CD4-positive, alpha-beta T cell (primary cell): ENCODE measurements at regions not wholly inside any gene's neighbourhood (a gene's known extent, or its start where the extent isn't known, plus 50 kb on each side); places are given as distances from the start of the nearest gene placed in this dataset.

ENCODE experiments used
- ATAC-seq: fragments of 200-7000 bp; cut with Tn5 transposase; one replicate; pipeline ENCODE4 v1.10.0; 2022; ENCODE audit warnings: mild to moderate bottlenecking; ENCODE audit not compliant: poor library complexity
- CTCF ChIA-PET: fragments of 350-600 bp; sonication (Branson Sonifier 250); formaldehyde crosslinking; loops from one replicate; lab custom pipeline; 2021; ENCODE audit warnings: antibody characterized with exemption, inconsistent platforms; lab: Charles Lee
- POLR2A ChIA-PET: fragments of 350-600 bp; sonication (Branson Sonifier 250); formaldehyde crosslinking; loops from one replicate; lab custom pipeline; 2021; ENCODE audit warnings: antibody characterized with exemption, inconsistent platforms; lab: Charles Lee
- DNase-seq, 14 experiments: peaks; one replicate each; pipeline ENCODE4 v3.0.0-alpha.2; 2013 to 2020; ENCODE audit warnings: mixed read lengths in 2 of 14
- H3K27ac ChIP-seq, 2 donors: one replicate each; pipeline versions ENCODE4 v1.5.1 to v1.7.0; 2013; ENCODE audit warnings: low read length in 2 of 2, low read depth in 1 of 2, mild to moderate bottlenecking in 1 of 2
- H3K27me3 ChIP-seq, 2 experiments: 1 replicate in 1 of 2; 2 replicates in 1 of 2; pipeline versions ENCODE4 v1.6.1 to v1.7.0; 2013; ENCODE audit warnings: low read length in 2 of 2, control low read depth in 1 of 2, mild to moderate bottlenecking in 1 of 2, moderate library complexity in 1 of 2; ENCODE audit not compliant: insufficient read depth in 2 of 2, control insufficient read depth in 1 of 2
- H3K36me3 ChIP-seq: one replicate; pipeline ENCODE4 v1.6.1; 2013; ENCODE audit warnings: low read length, control low read depth; ENCODE audit not compliant: insufficient read depth
- H3K4me1 ChIP-seq: one replicate; pipeline ENCODE4 v1.6.1; 2013; ENCODE audit warnings: low read length, control low read depth; ENCODE audit not compliant: insufficient read depth
- H3K4me3 ChIP-seq: one replicate; pipeline ENCODE4 v1.5.1; 2013; ENCODE audit warnings: mild to moderate bottlenecking, low read length, moderate library complexity
- H3K9me3 ChIP-seq, 2 experiments: 1 replicate in 1 of 2; 2 replicates in 1 of 2; pipeline versions ENCODE4 v1.6.1 to v1.7.0; 2013; ENCODE audit warnings: low read length in 2 of 2, mild to moderate bottlenecking in 2 of 2, control low read depth in 1 of 2, moderate library complexity in 1 of 2; ENCODE audit not compliant: control insufficient read depth in 1 of 2, insufficient read depth in 1 of 2
- H3K27ac Mint-ChIP-seq: one replicate; pipeline ENCODE4 v1.8.0; 2020; ENCODE audit warnings: mixed read lengths
- H3K27me3 Mint-ChIP-seq: one replicate; pipeline ENCODE4 v1.8.0; 2021; ENCODE audit warnings: mixed read lengths
- H3K36me3 Mint-ChIP-seq: one replicate; pipeline ENCODE4 v1.8.0; 2021; ENCODE audit warnings: low read depth, mixed read lengths
- H3K4me1 Mint-ChIP-seq: one replicate; pipeline ENCODE4 v1.8.0; 2021; ENCODE audit warnings: low read depth, mixed read lengths
- H3K4me3 Mint-ChIP-seq: one replicate; pipeline ENCODE4 v1.8.0; 2020; ENCODE audit warnings: mild to moderate bottlenecking, mixed read lengths
- H3K9me3 Mint-ChIP-seq: one replicate; pipeline ENCODE4 v1.8.0; 2020; ENCODE audit warnings: mixed read lengths
- intact Hi-C, 2 experiments: fragments of 100-400 bp; cut with DNase I in 1 of 2; cut with micrococcal nuclease in 1 of 2; formaldehyde crosslinking; loops; one replicate each; pipeline versions ENCODE4 v1.15.1 to v1.9.0; 2023 to 2025; cut with DNase I, micrococcal nuclease
- TF ChIP-seq, protein P1 (sequence below): fragments of 200-600 bp; IDR thresholded peaks from one replicate; pipeline ENCODE4 v1.8.0; 2022; ENCODE audit warnings: antibody characterized with exemption, mild to moderate bottlenecking

GRCh38 chr4:96744676-96745075 is 904.8 kb downstream of the PDHA2 start:
- H3K9me3 ChIP-seq, result peaks cover 0 to 9% of the 10 kb centered on the region in 2 experiments
- POLR2A ChIA-PET, result no interaction called here

DNA sequence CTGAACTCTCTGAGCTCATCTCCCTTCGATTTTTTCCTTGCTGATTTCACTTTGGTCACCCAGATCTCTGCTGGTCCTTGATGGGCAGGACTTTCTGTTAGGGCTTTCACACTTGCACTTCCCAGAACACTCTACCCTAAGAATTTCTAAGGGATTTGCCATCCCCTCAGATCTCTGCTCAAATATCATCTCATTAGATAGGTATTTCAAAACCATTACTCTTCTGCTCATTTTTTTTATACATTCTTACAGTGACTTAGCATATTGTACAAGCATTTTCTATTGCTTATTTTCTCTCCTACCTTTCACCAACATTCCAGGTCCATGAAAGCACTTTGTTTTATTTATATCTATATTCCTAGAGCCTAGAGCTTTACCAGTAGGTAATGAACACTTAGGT is 913.3 kb downstream of the PDHA2 start:
- H3K27me3 Mint-ChIP-seq, result no peaks in the 10 kb centered on the region
- no peak overlapping the region for H3K27ac ChIP-seq
- no peak overlapping the region for H3K4me3 ChIP-seq
- no peaks in the 10 kb centered on the region for H3K4me1 Mint-ChIP-seq
- ChIA-PET POLR2A (interaction anchor here (0.7 kb wide), 1 partner anchor 1190 kb away, joined by 3 read pairs; no protein-coding TSS in a partner anchor), CTCF (no interaction called here)
- no peaks in the 10 kb centered on the region for H3K36me3 ChIP-seq
- ATAC-seq, result no peak
- TF ChIP-seq, protein P1, sequence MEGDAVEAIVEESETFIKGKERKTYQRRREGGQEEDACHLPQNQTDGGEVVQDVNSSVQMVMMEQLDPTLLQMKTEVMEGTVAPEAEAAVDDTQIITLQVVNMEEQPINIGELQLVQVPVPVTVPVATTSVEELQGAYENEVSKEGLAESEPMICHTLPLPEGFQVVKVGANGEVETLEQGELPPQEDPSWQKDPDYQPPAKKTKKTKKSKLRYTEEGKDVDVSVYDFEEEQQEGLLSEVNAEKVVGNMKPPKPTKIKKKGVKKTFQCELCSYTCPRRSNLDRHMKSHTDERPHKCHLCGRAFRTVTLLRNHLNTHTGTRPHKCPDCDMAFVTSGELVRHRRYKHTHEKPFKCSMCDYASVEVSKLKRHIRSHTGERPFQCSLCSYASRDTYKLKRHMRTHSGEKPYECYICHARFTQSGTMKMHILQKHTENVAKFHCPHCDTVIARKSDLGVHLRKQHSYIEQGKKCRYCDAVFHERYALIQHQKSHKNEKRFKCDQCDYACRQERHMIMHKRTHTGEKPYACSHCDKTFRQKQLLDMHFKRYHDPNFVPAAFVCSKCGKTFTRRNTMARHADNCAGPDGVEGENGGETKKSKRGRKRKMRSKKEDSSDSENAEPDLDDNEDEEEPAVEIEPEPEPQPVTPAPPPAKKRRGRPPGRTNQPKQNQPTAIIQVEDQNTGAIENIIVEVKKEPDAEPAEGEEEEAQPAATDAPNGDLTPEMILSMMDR, result no peak
- H3K27ac Mint-ChIP-seq, result no peak overlapping the region
- no peak for DNase-seq
- H3K4me3 Mint-ChIP-seq, result no peak overlapping the region
- intact Hi-C loops, result no loop called here
- H3K9me3 ChIP-seq, result no peaks in the 10 kb centered on the region
- no peaks in the 10 kb centered on the region for H3K27me3 ChIP-seq
- H3K36me3 Mint-ChIP-seq, result no peaks in the 10 kb centered on the region
- H3K4me1 ChIP-seq, result no peaks in the 10 kb centered on the region
- H3K9me3 Mint-ChIP-seq, result peaks cover 10% of the 10 kb centered on the region

More at GRCh38 chr4:96744676-96745075, 904.8 kb downstream of the PDHA2 start:
- H3K4me1 ChIP-seq, result no peaks in the 10 kb centered on the region
- Mint-ChIP-seq H3K27me3 (no peaks in the 10 kb centered on the region), H3K4me1 (no peaks in the 10 kb centered on the region), H3K4me3 (no peak overlapping the region), H3K36me3 (no peaks in the 10 kb centered on the region), H3K27ac (no peak overlapping the region), H3K9me3 (peaks cover under 1% of the 10 kb centered on the region)
- CTCF ChIA-PET, result interaction anchor here (0.7 kb wide), 1 partner anchor 149 kb away, joined by 3 read pairs; no protein-coding TSS in a partner anchor
- DNase-seq (no peak), ATAC-seq (no peak)
- H3K27ac ChIP-seq, result no peak overlapping the region
- intact Hi-C loops, result no loop called here
- H3K27me3 ChIP-seq, result no peaks in the 10 kb centered on the region
- TF ChIP-seq, protein P1, result no peak
- no peak overlapping the region for H3K4me3 ChIP-seq
- no peaks in the 10 kb centered on the region for H3K36me3 ChIP-seq

DNA sequence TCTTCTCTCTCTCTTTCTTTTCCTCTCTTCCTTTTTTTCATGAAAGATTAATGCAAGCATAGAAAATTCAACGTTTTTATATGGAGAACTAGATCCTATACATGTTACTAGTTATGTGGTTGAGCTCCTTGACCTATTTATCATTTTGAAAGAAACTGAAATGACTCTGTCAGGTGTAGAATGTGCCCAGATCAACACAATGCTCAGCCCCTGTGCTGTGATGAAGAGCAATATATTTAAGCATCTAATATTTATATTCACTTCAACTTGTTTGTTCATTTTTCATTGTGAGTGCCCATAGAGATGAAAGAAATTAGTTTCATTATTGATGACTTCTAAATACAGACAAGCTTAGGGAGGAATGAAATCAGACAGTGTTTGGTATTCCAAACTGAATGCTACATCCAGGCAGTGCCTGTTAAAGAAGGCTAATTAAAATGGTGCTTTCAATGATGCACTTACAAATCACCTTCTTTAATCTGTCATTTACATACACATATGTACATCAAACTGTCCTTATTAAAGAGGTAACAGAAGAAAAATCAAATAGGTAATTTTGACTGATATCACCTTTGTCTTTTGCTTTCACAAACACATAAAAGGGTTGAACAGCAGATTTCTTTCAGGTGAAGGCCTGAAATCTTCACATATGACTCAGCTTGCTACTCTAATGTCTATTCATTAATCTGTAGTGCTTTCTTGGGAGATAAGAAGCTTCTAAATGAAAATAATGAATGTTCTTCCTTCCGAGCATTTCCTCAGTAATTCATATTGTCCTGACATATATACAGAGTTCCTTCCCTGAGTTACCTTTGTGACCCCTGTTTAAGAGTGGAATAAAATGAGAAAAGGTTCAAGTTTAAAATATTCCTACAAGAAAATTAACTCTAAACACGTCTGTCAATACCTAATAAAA is 915.9 kb downstream of the PDHA2 start:
- no peaks in the 10 kb centered on the region for H3K27me3 ChIP-seq
- intact Hi-C loops, result no loop called here
- no peak overlapping the region for H3K27ac Mint-ChIP-seq
- H3K4me3 Mint-ChIP-seq, result no peak overlapping the region
- no peak overlapping the region for H3K4me3 ChIP-seq
- ChIA-PET POLR2A (no interaction called here), CTCF (no interaction called here)
- no peaks in the 10 kb centered on the region for H3K9me3 ChIP-seq
- ATAC-seq (no peak), DNase-seq (no peak)
- no peaks in the 10 kb centered on the region for H3K36me3 ChIP-seq
- H3K9me3 Mint-ChIP-seq, result peaks cover 4% of the 10 kb centered on the region
- H3K4me1 Mint-ChIP-seq, result no peaks in the 10 kb centered on the region
- no peaks in the 10 kb centered on the region for H3K36me3 Mint-ChIP-seq
- H3K27ac ChIP-seq, result no peak overlapping the region
- H3K4me1 ChIP-seq, result no peaks in the 10 kb centered on the region
- TF ChIP-seq, protein P1, result no peak
- no peaks in the 10 kb centered on the region for H3K27me3 Mint-ChIP-seq
